Neural crest cell (in vitro differentiated cells): ENCODE measurements at regions not wholly inside any gene's neighbourhood (a gene's known extent, or its start where the extent isn't known, plus 50 kb on each side); places are given as distances from the start of the nearest gene placed in this dataset.

Source experiments
- DNase-seq: peaks from one replicate; pipeline ENCODE4 v3.0.0; 2021; ENCODE audit warnings: low read depth, mixed read lengths, low spot score
- H3K27ac Mint-ChIP-seq: one replicate; pipeline ENCODE4 v1.8.0; 2021; ENCODE audit warnings: mild to moderate bottlenecking, mixed read lengths; ENCODE audit not compliant: unreplicated experiment
- H3K27me3 Mint-ChIP-seq: 2 replicates; pipeline ENCODE4 v1.8.0; 2021; ENCODE audit warnings: low read depth, mild to moderate bottlenecking, mixed read lengths
- H3K36me3 Mint-ChIP-seq: 2 replicates; pipeline ENCODE4 v1.8.0; 2021; ENCODE audit warnings: low read depth, mild to moderate bottlenecking, mixed read lengths
- H3K4me1 Mint-ChIP-seq: 2 replicates; pipeline ENCODE4 v1.8.0; 2021; ENCODE audit warnings: mixed read lengths
- H3K4me3 Mint-ChIP-seq: one replicate; pipeline ENCODE4 v1.8.0; 2021; ENCODE audit warnings: mild to moderate bottlenecking, mixed read lengths
- H3K9me3 Mint-ChIP-seq: 2 replicates; pipeline ENCODE4 v1.8.0; 2021; ENCODE audit warnings: mixed read lengths
- CTCF ChIP-seq: fragments of 200-600 bp; sonication (generic); conservative IDR thresholded peaks from 2 replicates; pipeline ENCODE4 v1.5.0; 2021; ENCODE audit warnings: antibody characterized with exemption, mild to moderate bottlenecking

- no peak overlapping the region for H3K4me3 Mint-ChIP-seq
- peaks cover 3% of the 10 kb centered on the region for H3K9me3 Mint-ChIP-seq
- no peak overlapping the region for H3K27ac Mint-ChIP-seq
- peaks cover 21% of the 10 kb centered on the region for H3K4me1 Mint-ChIP-seq
- DNase-seq = no peak
- TF ChIP-seq CTCF = no peak
- H3K27me3 Mint-ChIP-seq = peaks cover 3% of the 10 kb centered on the region
- no peaks in the 10 kb centered on the region for H3K36me3 Mint-ChIP-seq
Measured at GRCh38 chr2:59884166-59884565, 669.3 kb downstream of the BCL11A start.

DNA sequence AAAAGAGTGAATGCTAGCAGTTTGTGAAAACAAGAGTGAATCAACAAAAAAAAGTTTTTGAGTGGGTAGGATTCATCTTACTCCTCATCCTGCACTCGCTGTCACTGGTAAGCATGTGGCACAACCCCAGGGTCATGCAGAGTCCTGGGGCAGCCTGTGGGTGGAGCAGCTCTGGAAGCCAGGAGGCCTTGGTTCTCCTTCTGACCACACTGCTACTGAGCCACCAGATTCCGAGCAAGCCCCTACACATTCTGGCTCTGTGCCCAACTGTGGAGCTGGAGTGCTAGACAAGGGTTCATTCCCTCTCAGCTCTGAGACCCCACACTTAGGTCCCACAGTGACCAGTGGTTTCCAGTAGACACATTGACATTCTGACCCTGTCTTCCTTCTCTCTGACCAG, 670.6 kb downstream of the BCL11A start:
- TF ChIP-seq CTCF = no peak
- Mint-ChIP-seq H3K9me3 (peaks cover 3% of the 10 kb centered on the region), H3K4me1 (peaks cover 21% of the 10 kb centered on the region), H3K4me3 (no peak overlapping the region), H3K27me3 (peaks cover 3% of the 10 kb centered on the region), H3K36me3 (no peaks in the 10 kb centered on the region), H3K27ac (no peak overlapping the region)
- no peak for DNase-seq

DNA sequence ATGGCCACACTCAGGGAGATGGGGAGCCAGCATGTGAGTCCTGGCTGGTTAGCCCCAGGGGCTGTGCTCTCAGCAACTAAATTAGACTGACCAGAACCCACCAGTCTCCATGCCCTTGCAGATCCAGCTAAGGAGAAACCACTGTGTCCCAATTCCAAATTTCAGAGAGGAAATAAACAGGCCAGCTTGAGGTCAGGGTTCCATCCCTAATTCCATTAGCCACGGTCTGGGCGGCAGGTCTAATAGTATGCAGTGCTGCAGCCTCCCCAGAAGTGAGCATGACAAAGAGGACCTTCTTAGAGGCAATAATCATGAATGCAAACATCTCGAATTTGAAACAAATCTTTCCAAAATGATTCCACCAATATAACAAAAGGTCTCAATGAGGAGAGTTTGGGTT, 671.2 kb downstream of the BCL11A start:
- Mint-ChIP-seq H3K36me3 (no peaks in the 10 kb centered on the region), H3K27me3 (peaks cover under 1% of the 10 kb centered on the region), H3K4me1 (peaks cover 21% of the 10 kb centered on the region), H3K4me3 (no peak overlapping the region), H3K27ac (no peak overlapping the region), H3K9me3 (peaks cover 3% of the 10 kb centered on the region)
- TF ChIP-seq CTCF = no peak
- no peak for DNase-seq

DNA sequence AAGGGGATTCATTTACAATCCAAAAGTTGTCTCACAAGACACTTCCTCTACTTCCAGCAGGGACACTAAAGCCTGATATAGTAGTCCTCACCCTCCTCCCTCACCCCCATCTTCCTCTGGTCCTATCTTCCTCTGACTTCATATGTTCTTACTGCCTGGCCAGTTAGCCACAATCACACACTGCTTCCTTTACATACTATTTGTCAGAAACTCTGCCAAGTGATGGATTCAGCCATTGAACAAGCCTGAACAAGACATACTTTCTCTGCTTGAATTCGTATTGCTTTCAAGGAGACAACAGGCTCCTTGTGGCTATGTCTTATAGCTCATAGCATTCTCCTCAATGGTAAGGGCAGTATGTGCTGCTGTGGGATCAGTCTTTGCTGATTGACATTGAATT, 672.2 kb downstream of the BCL11A start:
- DNase-seq = no peak
- H3K4me1 Mint-ChIP-seq = peaks cover 21% of the 10 kb centered on the region
- H3K4me3 Mint-ChIP-seq = no peak overlapping the region
- H3K27me3 Mint-ChIP-seq = no peaks in the 10 kb centered on the region
- no peaks in the 10 kb centered on the region for H3K36me3 Mint-ChIP-seq
- no peak overlapping the region for H3K27ac Mint-ChIP-seq
- peaks cover 3% of the 10 kb centered on the region for H3K9me3 Mint-ChIP-seq
- no peak for TF ChIP-seq CTCF

- no peak for DNase-seq
- no peak overlapping the region for H3K4me3 Mint-ChIP-seq
Measured at GRCh38 chr2:59879700-59880131, 673.7 kb downstream of the BCL11A start.

More at GRCh38 chr2:59879700-59880131, 673.7 kb downstream of the BCL11A start:
- Mint-ChIP-seq H3K27me3 (no peaks in the 10 kb centered on the region), H3K4me1 (peaks cover 21% of the 10 kb centered on the region), H3K27ac (no peak overlapping the region), H3K36me3 (no peaks in the 10 kb centered on the region), H3K9me3 (peaks cover 3% of the 10 kb centered on the region)
- TF ChIP-seq CTCF = no peak
